ENCODE measurements at regions not wholly inside any gene's neighbourhood (a gene's known extent, or its start where the extent isn't known, plus 50 kb on each side); places are given as distances from the start of the nearest gene placed in this dataset.

DNA sequence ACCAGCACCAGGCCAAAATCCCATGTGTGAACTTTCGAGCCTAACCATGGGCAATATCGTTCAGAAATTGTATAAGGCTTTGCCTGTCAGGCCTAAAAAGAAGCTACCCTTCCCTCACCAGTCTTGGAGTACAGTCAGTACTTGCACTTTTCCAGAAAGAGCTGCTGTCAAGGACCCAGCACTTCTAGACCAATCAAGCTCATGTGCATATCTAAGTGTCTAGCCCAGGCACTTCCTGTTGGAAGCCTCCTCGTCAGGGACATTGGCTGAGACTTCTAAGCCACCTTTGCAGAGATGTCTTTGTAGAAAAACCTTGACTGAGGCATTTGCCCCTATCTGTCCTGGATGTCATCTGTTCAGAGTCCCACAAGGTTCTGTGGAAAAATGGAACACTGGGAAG is 1930.5 kb downstream of the EFNA5 start:
- Histone ChIP-seq H3K27me3 (ENCODE audit: control insufficient read depth in 3 of 3, insufficient read depth in 3 of 3, low read length in 2 of 3) (no peaks in the 10 kb centered on the region), H3K9ac (ENCODE audit: insufficient read depth in 1 of 2, low read length in 2 of 2) (no peak overlapping the region), H3K9me3 (ENCODE audit: control insufficient read depth in 4 of 4, insufficient read depth in 3 of 4, low read length in 3 of 4) (peaks cover 0 to 4% (median 1%) of the 10 kb centered on the region in 4 donors), H3K36me3 (ENCODE audit: control insufficient read depth in 4 of 4, insufficient read depth in 4 of 4, low read length in 4 of 4) (no peaks in the 10 kb centered on the region), H3K27ac (ENCODE audit: low read depth in 1 of 2, low read length in 1 of 2) (no peak overlapping the region), H3K4me1 (ENCODE audit: control insufficient read depth in 5 of 5, insufficient read depth in 5 of 5, low read length in 5 of 5) (peaks cover 0 to 3% (median 0%) of the 10 kb centered on the region in 5 donors), H3K4me3 (no peak overlapping the region)
- ATAC-seq (ENCODE audit: insufficient read depth, low FRiP score) (no peak), DNase-seq (no peak)
- TF ChIP-seq, protein P1, sequence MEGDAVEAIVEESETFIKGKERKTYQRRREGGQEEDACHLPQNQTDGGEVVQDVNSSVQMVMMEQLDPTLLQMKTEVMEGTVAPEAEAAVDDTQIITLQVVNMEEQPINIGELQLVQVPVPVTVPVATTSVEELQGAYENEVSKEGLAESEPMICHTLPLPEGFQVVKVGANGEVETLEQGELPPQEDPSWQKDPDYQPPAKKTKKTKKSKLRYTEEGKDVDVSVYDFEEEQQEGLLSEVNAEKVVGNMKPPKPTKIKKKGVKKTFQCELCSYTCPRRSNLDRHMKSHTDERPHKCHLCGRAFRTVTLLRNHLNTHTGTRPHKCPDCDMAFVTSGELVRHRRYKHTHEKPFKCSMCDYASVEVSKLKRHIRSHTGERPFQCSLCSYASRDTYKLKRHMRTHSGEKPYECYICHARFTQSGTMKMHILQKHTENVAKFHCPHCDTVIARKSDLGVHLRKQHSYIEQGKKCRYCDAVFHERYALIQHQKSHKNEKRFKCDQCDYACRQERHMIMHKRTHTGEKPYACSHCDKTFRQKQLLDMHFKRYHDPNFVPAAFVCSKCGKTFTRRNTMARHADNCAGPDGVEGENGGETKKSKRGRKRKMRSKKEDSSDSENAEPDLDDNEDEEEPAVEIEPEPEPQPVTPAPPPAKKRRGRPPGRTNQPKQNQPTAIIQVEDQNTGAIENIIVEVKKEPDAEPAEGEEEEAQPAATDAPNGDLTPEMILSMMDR (IDR thresholded peaks at IDR 0.05; ENCODE audit: control extremely low read depth, extremely low read depth) = no peak
- WGBS, 2 donors = 73 to 74% methylated on average over 3 of the region's 3 CpGs

DNA sequence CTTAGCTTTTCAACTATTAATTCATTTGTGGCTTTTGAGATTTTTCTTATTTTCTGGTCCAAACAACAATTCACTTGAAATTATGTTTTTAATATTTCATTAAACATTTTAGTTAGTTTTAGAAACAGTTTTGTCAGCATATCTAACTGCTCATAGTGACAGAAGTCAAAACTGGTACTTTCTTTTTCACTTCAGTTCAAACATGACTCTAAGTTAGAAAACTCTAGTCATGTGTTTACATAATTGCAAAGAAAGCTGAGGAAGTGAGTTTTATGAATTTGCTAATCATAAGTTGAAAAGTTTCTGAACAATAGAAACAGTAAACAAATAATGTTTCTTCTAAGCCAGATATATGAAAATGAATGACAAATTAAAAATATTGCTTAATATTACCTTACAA is 1931.0 kb downstream of the EFNA5 start:
- TF ChIP-seq, protein P1 (IDR thresholded peaks at IDR 0.05; ENCODE audit: control extremely low read depth, extremely low read depth) = no peak
- Histone ChIP-seq H3K9me3 (ENCODE audit: control insufficient read depth in 4 of 4, insufficient read depth in 3 of 4, low read length in 3 of 4) (peaks cover 0 to 8% (median 1%) of the 10 kb centered on the region in 4 donors), H3K27ac (ENCODE audit: low read depth in 1 of 2, low read length in 1 of 2) (no peak overlapping the region), H3K4me3 (no peak overlapping the region), H3K27me3 (ENCODE audit: control insufficient read depth in 3 of 3, insufficient read depth in 3 of 3, low read length in 2 of 3) (no peaks in the 10 kb centered on the region), H3K36me3 (ENCODE audit: control insufficient read depth in 4 of 4, insufficient read depth in 4 of 4, low read length in 4 of 4) (no peaks in the 10 kb centered on the region), H3K9ac (ENCODE audit: insufficient read depth in 1 of 2, low read length in 2 of 2) (no peak overlapping the region), H3K4me1 (ENCODE audit: control insufficient read depth in 5 of 5, insufficient read depth in 5 of 5, low read length in 5 of 5) (peaks cover 0 to 3% (median 0%) of the 10 kb centered on the region in 5 donors)
- DNase-seq = peak in 1 of 3 donors; percentile 1
- no peak for ATAC-seq (ENCODE audit: insufficient read depth, low FRiP score)

DNA sequence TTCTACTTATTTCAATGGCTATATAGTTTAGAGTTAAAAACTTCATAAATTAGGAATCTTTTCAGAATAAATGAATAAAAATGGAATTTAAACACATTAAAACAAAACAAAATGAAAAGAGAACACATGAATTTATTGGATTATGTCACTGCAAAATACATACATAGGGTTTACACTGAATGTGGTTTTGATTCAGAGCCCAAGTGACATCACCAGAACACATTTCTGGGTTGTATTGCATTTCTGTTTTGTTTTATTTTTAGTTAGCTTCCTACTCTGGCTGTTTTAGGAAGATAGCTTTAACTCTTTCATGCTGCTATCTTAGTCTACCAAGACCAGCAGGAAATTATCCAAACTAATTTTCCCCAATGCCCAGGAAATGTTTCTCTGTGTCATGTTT is 1935.0 kb downstream of the EFNA5 start:
- H3K27ac ChIP-seq (ENCODE audit: low read depth in 1 of 2, low read length in 1 of 2) = no peak overlapping the region
- TF ChIP-seq, protein P1 (IDR thresholded peaks at IDR 0.05; ENCODE audit: control extremely low read depth, extremely low read depth) = no peak
- H3K9ac ChIP-seq (ENCODE audit: insufficient read depth in 1 of 2, low read length in 2 of 2) = no peak overlapping the region
- peaks cover 0 to 8% (median 1%) of the 10 kb centered on the region in 4 donors for H3K9me3 ChIP-seq (ENCODE audit: control insufficient read depth in 4 of 4, insufficient read depth in 3 of 4, low read length in 3 of 4)
- peaks cover 0 to 3% (median 0%) of the 10 kb centered on the region in 5 donors for H3K4me1 ChIP-seq (ENCODE audit: control insufficient read depth in 5 of 5, insufficient read depth in 5 of 5, low read length in 5 of 5)
- ATAC-seq (ENCODE audit: insufficient read depth, low FRiP score) (no peak), DNase-seq (no peak)
- no peaks in the 10 kb centered on the region for H3K27me3 ChIP-seq (ENCODE audit: control insufficient read depth in 3 of 3, insufficient read depth in 3 of 3, low read length in 2 of 3)
- no peaks in the 10 kb centered on the region for H3K36me3 ChIP-seq (ENCODE audit: control insufficient read depth in 4 of 4, insufficient read depth in 4 of 4, low read length in 4 of 4)
- H3K4me3 ChIP-seq = no peak overlapping the region

DNA sequence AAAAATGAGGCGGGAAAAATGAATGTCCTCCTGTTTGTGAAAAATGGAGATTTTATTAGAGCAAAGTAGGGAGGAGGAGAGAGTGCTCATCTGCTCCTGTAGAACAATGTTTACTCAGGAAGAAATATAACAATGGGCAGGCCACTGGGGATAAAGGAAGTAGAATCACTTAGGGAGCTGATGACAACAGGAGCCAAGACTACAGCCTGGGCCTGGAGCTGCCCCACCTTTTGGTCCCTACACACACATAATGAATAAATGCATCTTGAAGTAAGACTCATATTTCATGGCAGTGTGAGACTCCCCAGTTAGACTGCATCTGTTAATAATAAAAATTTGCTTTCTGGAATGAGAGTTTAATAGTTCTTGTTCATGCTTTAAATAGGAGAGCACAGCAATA is 1939.8 kb downstream of the EFNA5 start:
- Histone ChIP-seq H3K27me3 (ENCODE audit: control insufficient read depth in 3 of 3, insufficient read depth in 3 of 3, low read length in 2 of 3) (no peaks in the 10 kb centered on the region), H3K9ac (ENCODE audit: insufficient read depth in 1 of 2, low read length in 2 of 2) (no peak overlapping the region), H3K4me1 (ENCODE audit: control insufficient read depth in 5 of 5, insufficient read depth in 5 of 5, low read length in 5 of 5) (no peaks in the 10 kb centered on the region), H3K27ac (ENCODE audit: low read depth in 1 of 2, low read length in 1 of 2) (no peak overlapping the region), H3K36me3 (ENCODE audit: control insufficient read depth in 4 of 4, insufficient read depth in 4 of 4, low read length in 4 of 4) (no peaks in the 10 kb centered on the region), H3K9me3 (ENCODE audit: control insufficient read depth in 4 of 4, insufficient read depth in 3 of 4, low read length in 3 of 4) (peaks cover 0 to 4% (median 0%) of the 10 kb centered on the region in 4 donors), H3K4me3 (no peak overlapping the region)
- WGBS, 2 donors = 77 to 84% methylated on average over 1 of the region's 1 CpG
- TF ChIP-seq, protein P1 (IDR thresholded peaks at IDR 0.05; ENCODE audit: control extremely low read depth, extremely low read depth) = no peak
- DNase-seq (no peak), ATAC-seq (ENCODE audit: insufficient read depth, low FRiP score) (no peak)
